CD4-positive, alpha-beta T cell treated with Interleukin-10 for 1 hour (primary cell): ENCODE measurements at regions not wholly inside any gene's neighbourhood (a gene's known extent, or its start where the extent isn't known, plus 50 kb on each side); places are given as distances from the start of the nearest gene placed in this dataset.
"Not testable (repeated sequence)": the region's sequence is repeated elsewhere in the genome, so short reads cannot be mapped to it uniquely, and the experiment has no call there.

Source experiments
- DNase-seq: peaks from one replicate; pipeline ENCODE4 v3.0.0-alpha.2; 2020

DNA sequence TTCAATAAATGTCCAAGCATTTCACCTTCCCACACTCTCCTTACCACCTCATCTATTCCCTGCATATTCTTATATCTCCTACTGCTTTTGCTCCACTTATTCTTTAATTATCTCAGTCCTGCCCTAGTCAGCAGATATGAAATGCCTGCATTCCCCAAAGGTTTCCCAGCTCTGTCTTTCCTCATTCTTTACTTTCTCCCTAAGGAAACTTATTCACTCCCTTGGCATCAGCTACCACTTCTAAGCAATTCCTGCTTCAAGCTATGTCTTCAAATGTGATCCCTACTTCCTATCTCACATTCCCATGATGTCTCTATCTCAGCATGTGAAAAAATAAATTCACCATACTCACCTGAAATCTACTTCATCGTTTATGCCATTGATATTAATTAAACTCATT is 111.8 kb downstream of the CAPZA3 start:
- DNase-seq: no peak

DNA sequence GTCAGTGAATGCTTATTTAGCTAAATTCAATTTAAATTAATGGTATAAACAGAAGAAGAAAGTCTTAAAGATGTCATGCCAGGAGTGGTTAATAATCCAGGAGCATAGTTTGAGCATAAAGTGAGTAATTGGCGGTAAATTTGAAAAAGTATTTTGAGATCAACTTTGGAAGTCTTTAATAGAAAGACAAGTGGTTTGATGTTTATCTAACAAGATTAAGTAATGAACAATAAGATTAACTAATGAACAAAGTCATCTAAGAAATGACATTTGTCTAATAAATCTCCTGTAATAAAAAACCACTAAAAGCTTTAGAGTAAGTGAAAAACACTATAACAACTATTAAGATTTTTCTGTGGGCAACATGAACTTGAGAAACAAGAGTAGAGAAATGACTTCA is 112.8 kb downstream of the CAPZA3 start:
- no peak for DNase-seq

DNA sequence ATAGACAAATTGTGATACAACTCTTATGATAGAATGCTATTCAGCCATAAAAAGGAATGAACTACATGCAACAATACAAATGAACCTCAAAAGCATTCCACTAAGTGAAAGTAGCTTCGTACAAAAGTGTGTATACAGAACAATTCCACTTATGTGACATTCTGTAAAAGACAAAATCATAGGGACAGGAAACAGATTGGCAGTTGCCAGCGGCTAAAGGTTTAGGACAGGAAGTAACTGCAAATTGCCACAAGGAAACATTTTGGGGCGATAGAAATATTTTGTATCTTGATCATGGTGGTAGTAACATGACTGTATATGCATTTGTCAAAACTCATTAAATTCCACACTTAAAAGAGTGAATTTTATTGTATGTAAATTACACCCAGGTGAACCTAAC is 113.4 kb downstream of the CAPZA3 start:
- DNase-seq: no peak

DNA sequence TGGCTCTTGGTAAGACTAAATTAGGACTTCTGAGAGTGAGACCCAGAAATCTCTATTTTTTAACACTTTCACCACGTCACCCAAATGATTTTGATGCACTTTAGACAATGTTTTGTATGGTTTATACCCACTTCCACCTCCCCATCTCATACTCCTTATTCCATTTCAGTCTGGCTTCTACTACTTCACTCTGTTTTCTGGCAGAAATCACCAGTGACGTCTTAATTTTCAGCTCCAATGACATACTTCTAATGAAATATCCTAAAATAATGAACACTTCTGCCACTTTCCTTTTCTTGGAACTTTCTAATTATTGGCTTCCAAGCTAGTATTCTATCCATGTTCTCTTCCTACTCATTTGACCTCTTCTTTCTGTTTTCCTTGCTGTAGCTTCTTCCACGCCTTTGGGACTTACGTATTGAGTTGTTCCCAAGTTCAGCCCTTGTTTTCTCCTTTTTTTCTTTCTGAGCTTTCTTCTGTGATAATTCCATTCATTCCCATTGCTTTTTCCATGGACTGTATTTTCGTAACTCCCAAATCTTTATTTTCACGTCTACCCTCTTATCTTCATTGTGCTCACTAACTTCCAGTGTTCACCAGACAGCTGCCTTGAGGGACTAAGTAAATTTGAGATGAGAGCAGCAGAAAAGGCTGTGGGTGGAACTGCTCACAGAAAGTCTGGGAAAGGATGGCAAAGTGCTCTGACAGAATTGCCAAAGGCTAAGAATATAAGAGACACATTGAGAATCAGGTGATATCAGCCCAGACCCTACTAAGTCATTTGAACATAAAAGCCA is 115.8 kb downstream of the CAPZA3 start:
- DNase-seq: no peak

DNA sequence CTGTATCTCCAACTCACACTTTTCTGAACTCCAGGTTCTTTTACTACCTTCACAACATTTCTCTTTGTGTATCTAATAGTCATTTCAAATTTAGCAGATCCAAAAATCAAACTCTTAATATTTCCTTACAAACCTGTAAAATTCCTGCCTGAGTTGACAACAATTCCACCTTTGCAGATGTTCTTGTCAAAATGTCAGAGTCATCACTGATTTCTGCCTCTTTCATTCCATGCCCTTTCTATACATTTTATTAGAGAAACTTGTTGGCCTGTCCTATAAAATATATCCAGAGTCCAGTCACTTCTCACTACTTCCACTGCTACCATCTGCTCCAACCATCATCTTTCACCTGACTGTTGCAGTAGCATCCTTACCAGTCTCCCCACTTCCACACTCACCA is 119.7 kb downstream of the CAPZA3 start:
- no peak for DNase-seq

DNA sequence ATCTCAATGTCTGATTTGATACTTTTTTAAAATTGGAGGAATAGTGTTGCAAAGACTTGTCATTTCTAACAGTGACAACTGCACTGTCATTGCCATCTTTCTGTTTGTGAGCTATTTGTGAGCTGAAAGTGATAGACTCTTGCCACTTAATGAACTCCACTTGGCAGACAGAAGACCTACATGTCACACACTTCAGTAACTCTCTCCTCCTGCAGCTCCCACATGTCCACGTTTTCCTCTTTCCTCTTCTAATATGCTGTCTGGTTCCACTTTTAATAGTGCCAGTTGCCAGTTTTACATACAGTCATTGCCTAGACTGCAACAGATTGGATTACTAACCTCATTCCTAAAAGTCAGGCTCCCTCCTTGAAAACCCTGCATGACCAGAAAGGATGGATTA is 121.5 kb downstream of the CAPZA3 start:
- DNase-seq: no peak

DNA sequence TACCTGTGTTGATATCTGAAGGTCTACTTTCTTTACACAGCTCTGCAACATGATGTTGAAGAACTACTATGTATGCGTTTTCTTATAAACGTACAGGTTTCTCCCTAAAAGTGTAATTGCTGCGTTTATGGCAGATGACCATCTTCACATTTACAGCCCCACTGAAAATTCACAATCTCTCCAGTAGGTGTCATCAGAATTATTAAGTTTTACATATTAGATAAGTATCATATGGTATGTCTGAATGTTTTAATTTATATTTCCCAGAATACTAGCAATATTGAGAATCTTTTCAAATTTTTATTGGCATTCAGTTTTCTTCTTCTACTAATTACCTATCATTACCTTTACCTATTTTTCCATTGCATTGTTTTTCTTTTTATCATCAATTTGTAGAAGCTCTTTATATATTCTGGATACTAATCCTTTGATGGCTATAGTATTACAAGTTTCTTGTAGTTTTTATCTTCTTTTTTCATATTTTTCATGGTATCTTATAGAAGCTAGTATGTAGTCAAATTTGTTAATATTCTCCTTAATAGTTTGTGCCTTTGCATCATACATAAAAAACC is 123.5 kb downstream of the CAPZA3 start:
- DNase-seq: peak; percentile 9

DNA sequence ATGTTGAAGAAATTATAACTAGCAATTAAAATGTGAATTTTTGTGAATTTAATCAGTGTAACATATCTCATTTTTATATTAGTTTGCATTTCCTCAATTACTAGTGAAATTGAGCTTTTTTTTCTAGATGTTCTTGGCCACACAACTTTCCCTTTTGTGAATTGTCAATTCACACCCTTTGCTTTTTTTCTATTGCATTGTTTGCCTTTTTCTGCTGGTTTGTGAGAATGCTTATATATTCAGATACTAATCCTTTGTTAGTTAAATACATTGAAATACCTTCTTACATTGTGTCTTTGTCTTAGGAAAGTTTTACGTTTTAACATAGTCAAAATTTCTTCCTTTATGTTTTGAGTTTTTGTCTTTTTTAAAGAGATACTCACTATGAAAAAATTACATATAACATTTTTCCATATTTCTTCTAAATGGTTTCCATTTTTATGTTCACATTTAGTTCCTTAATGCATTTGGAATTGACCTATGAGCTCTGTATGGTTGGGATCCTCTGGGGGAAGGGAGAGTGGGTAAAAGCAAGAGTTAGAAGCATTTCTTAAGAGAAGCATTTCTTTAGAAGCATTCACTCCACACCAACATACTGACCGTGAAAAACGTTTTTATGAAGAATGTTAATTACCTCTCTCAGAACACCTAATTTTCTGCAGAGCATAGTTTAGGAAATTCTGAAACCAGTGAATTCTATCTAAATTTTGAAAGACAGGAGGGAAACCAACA is 126.0 kb downstream of the CAPZA3 start:
- no peak for DNase-seq

DNA sequence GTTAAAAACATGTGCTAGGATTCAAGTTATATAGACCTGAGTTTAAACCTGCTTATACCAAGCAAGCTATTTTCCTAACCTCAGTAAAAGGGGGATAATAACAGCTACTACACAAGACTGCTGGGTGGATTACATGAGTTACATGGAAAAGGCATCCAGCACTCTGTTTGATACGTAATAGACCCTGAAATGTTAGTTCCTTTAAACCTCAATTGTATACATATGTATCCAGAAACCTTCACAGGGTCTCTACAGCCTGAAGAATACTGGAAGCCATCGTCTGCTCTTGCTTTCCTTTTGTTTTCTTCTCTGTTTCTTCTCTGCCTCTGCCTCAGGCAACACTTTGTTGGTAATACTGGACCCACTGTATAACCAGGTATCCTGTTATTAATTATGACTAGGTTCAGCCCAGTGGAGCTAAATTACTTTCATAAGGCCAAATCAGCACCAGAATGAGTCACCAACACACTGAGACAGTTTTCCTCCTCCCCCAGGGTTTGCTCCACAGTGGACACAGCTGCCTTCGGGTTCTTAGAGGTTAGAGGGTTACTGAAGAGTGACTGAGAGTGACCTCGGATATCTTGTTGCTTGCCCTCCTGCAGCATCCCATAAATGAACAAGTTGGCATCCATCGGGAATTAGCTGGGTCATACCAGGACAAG is 127.1 kb downstream of the CAPZA3 start:
- no peak for DNase-seq

DNA sequence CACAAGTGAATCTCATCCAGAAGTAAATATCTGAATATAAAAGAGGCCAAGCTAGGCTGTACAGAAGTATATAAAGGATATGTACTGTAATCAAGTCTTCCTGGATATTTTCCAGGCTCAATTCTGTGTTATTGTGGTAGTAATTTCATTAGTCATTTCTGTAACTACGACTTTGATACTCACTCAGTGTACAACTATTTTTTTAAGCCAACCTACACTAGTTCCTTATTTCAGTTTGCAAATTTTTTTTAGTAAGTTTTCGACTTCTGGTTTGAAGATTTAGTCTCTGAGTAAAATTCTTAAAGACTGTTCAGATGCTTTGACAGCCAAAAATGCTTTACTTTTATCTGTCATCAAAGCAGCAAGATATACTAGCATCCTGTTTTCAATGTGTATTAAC is 130.8 kb downstream of the CAPZA3 start:
- DNase-seq: no peak

DNA sequence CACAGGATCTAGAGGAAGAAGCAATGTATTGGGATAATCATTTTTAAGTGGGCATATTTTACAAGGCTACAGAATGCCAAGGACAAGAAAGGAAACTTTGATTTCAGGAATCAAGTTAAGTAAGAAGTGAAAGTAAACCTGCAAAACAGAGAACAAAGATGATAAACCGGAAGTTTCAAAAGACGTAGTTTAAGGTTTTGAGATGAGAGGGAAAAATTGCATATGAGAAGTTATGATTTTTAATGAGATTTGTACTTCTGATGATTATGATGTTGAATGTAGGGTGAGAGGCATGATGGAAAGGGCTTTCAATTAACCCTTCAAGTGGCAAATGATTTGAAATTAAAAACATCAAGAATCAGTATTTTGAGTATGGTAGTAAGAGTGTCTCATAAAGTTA is 134.9 kb downstream of the CAPZA3 start:
- DNase-seq: no peak

DNA sequence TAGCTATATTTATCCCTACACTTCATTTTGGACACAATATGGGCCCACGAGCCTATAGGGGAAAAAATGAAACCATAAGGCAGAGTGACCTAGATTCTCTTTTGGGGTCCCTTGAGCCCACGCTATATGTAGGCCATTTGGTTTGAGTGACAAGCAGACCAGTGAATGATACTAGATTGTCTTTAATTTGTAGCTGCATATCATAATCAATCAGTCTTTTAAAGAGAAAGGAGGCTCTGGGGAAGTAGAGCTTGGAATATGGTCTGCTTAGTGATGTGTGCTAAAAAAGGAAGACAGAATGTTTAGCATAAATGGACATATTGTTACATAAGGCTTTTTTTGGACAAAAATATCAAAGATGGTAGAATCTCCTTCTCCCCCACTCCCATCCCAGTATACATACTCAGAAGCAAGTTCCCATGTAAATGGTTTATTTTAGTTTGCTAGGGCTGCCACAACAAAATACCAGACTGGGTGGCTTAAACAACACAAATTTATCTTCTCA is 140.8 kb downstream of the CAPZA3 start:
- no peak for DNase-seq

DNA sequence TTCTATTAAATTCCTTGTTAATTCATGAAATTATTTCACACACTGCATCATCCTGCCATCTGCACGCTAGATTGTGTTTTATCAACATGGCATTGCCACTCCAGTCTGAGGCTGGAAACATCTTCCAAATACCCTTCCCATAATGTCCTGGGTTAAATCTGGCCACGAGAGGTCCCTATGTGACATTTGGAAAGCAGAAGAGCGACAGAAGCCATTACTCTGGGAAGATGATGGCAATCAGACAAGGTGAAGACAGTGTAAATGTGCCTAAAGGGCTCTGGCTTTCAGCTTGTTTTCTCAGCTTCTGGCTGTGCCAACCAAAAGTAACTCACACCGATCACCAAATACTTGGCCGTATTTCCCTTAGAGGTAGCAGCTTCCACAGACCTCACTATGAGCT is 144.8 kb downstream of the CAPZA3 start:
- DNase-seq: no peak

DNA sequence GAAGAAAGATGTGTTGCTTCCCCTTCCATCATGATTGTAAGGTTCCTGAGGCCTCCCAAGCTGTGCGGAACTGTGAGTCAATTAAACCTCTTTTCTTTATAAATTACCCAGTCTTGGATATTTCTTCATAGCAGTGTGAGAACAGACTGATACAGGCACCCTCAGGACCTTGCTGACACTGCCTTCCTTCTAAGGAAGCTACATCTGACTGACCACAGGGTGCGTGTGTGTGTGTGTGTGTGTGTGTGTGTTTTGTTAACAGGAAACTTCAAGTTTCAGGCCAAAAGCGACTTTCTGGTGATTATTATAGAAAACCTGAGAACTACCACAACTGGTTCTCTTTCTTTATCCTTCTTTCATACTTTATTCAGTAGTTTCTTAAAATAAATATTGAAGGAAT is 149.0 kb downstream of the CAPZA3 start:
- no peak for DNase-seq

DNA sequence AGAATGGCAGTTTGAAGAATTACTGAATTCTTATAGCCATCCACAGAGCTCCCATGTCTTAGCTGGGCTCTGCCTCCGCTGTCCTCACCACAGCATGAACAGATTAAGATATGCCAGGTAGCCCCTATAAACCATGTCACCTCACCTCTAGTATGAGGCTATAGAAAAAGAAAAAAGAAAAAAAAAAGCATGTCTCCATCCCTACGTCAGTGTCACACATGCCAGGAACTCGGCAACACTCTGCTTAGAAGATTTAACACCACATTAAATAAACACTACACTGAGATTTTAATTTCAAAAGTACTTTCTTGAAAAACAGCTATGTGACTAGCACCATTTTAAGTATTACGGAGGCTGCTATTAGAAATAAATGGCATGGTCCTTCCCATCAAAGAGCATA is 149.4 kb downstream of the CAPZA3 start:
- no peak for DNase-seq

DNA sequence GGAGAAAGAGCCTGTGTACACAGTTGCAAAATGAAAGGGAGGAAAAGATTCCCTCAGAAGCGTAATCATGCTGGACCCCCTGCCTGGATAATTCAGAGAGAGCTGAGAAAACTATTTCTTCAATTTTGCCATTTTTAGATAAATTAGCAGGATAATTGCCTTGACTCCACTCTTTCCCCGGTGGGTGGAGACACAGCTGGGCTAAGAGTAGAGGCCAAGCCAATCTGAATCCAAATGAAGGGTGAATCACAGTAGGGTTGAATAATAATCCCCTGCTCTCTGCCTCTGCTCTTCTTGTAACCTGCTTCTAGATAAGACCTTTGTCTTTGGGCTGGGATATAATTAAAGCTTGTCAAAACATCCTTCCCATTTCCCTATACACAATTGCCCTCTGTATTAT is 150.1 kb downstream of the CAPZA3 start:
- DNase-seq: no peak

DNA sequence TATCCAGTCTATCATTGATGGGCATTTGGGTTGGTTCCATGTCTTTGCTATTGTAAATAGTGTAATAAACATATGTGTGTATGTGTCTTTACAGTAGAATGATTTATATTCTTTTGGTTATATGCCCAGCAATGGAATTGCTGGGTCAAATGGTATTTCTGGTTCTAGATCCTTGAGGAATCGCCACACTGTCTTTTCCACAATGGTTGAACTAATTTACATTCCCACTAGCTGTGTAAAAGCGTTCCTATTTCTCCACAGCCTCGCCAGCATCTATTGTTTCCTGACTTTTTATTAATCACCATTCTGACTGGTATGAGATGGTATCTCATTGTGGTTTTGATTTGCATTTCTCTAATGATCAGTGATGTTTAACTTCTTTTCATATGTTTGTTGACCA is 152.7 kb downstream of the CAPZA3 start:
- DNase-seq: not testable (repeated sequence)

DNA sequence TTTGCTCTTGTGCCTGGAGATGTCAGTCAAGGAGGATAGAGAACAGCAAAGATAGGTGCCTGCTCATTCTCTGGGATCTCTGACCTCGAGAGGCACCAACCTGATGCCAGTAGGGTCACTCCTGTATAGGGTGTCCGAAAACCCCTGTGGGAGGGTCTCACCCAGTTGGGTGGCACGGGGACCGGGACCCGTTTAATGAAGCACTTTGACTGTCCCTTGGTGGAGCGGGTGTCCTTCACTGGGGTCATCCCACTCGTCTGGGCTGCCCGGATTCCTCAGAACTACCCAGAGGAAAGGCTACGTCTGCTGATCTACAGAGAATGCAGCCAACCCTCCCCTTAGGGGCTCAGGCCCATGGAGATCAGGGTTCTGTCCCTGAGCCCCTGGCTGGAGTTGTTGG is 157.6 kb downstream of the CAPZA3 start:
- DNase-seq: no peak

DNA sequence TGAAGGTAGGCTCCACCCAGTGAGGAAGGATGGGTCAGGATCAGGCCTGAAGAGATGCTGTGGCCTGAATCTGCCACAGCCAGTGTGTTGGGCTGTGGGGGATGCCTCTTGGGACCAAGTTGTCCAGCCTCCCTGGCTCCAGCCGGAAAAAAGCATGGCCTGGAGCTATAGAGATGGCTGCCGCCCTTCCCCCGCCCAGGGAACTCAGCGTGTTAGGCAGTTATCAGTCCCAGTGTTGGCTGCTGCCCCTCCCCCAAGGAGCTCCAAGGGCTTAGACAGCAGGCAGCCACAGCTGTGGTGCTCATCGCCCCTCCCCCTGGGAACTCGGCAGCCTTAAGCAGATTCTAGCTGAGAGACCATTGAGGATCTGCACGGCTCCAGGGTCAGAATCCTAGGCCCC is 158.0 kb downstream of the CAPZA3 start:
- no peak for DNase-seq

DNA sequence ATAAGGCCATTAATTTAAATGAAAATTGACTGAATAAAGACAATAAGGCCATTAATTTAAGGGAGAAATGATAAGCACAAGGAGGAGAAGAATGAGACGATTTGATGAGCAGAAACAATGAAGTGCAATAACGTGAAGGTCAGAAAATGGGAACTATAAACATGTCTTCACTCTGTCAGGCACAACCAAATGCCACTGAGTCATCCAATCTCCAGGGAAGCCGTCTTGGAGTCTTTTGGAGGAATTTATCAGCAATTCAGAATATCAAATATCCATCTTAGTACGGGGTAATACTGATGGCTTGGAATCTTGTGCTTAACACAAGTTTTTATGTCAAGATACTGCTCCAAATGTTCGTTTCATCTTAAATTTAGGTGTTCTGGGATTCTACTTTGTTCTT is 159.9 kb downstream of the CAPZA3 start:
- DNase-seq: no peak

DNA sequence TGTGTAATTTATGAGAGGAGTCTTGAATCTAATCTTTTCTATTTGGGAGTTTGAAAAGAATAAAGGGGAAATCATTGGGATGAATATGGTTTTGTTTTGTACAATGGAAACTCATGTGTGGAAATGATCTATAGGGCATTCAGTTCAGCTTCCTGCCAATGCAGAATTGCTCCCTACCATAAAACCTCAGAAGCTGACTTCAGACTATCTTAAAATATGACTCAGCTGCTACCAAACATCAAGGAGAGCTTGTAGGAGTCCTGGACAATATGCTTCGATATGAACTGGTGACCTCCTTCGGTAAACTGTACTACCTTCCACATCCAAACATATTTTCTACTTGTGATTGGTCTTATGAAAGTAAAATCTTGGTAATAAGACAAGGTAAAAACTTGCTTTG is 160.6 kb downstream of the CAPZA3 start:
- no peak for DNase-seq

DNA sequence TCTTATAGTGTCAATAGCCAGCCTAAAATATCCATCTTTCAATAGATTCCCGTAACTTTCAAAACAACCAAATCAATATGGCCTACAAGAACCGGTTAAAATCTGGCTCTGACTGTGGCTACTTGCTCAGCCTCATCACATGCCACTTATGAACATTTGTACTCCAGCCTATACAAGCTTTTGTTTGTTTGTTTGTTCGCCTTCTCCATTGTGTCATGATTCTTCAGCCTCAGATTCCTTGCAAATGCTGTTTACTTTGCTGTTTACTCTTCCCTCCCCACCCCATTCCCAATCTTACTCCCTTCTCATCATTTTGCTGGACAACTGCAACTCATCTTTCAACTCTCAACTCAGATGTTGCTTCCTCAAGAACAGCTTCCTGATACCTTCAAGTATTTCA is 161.2 kb downstream of the CAPZA3 start:
- no peak for DNase-seq

DNA sequence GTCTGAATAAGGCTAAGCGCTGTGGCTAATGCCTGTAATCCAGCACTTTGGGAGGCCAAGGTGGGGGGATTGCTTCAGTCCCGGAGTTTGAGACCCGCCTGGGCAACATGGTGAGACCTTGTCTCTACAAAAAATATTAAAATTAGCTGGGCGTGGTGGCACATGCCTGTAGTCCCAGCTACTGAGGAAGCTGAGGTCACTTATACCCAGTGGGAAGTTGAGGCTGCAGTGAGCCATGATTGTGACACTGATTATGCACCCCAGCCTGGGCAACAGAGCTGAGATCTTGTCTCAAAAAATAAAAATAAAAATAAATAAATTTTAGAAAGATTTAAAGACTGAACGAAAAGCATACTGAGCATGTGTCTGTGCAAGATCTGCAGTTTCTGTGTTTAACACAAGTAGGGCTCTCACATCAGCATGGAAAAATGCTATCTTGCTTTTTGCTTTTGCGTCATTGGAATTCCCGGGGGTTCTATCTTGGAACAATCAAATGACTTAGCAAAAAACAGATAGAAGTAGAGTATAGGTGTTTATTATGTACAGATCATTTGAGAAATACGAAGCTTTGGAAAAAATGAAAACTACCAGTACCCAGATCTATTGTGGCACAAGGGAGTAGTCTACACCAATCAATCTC is 161.9 kb downstream of the CAPZA3 start:
- DNase-seq: no peak
